Amniotic stem cell (primary cell): ENCODE measurements at regions not wholly inside any gene's neighbourhood (a gene's known extent, or its start where the extent isn't known, plus 50 kb on each side); places are given as distances from the start of the nearest gene placed in this dataset.

Experiments
- DNase-seq: peaks from one replicate; lab custom pipeline; 2025; lab: John Stamatoyannopoulos, UW

DNA sequence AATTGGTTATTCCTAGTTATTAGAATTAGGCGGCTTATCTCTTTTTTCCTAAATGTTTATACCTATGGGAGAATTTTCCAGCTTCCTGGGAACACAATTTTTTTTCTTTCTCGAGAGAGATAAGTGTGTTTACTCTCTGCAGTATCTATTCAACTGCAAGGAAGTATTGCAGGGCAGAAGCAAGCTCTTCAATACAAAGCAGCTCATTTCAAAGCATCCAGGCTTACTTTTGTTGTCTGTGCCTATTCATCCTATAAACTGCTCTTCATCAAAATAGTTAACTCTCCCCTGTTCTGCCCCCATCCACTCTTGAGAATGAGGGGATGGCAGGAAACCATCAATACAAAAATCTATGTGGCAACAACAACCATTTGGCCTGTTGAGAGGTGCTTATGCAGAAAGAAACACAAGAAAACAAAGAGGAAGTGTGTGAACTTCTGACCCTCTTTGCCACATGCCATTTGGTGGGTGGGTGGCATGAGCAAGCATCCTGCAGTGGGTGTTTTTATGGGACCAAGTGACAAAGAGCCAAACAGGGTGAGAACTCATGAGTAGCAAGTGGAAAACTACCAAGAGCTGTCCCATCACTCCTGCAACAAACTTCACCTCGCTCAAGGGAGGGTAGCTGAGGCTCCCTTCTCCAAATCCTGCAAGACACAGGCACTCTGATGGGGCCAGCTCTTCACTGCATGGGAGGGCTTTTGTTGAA lies 50.6 kb upstream of the MRPS6 start:
- DNase-seq: no peak

DNA sequence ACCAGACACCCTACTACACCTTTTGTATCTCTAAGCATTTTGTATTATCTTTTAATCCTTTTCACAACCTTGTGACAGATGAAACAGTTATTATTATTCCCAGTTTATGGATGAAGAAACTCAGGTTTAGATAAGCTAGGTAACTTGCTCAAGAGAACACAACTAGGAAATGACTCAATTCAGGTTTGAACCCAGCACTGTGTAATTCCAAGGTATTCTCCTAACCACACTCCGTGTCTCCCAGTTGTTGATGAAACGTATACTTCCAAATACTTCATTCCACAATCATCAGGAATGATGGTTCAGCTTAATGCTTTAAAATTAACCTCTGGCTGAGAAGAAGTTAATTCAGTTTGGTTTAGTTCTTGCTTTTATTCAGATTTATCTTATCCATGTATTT lies 51.7 kb upstream of the MRPS6 start:
- DNase-seq: no peak

DNA sequence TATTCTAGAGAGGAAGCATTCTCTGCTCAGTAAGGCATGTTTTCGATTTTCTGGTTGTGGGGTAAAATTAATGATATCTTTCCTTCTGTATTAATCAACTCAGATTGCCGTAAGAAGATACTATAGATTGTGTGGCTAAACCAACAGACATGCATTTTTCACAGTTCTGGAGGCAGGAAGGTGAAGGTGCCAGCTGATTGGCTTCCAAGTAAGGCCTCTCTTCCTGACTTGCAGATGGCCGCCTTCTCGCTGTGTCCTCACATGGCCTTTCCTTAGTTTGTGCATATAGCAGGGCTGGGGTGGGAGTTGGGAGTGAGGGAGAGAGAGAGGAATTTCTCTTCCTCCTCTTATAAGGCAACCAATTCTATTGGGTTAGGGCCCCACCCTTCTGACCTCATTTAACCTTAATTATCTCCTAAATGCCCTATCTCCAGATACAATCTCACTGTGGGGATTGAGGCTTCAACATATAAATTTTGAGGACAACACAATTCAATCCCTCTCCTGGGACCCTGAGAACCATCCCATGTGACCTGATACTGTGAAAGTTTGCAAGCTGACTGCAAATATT lies 52.3 kb upstream of the MRPS6 start:
- DNase-seq: no peak

DNA sequence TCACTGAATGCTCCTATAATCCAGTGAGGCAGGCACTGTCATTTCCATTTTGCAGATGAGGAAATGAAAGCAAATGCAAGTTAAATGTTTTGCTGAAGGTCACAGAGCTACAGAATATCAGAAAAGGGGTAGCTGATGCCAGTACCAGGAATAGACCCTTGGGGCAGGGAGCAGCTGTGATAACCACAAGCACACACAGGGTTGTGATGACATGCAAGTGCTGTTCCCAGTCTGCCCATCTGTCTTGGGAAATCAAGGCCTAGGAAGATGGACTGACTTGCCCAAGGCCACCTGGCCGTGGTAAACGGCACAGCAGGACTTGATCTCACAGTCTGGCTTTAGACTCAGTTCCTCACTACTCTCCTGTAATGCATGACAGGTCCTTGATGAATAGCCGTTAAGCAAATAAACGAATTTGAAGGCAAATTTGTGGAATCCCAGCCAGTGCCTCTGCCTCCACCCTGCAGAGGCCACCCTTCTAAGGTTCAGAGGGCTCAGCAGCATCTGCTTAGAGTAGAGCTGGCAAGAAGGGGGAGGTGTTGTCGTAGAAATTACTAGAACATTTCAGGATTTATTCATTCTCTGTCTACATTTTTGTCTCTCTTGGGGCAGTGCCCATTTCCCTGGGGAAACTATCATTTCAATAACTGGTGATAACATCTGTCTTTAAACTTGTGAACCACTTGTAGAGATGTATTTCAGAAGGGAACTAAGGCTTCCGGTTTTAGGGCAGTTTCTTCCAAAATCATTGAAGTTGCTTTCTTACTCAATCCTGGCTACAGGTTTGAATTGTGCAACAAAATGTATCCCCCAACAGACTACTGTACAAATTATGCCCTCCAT lies 53.2 kb upstream of the MRPS6 start:
- DNase-seq: no peak

DNA sequence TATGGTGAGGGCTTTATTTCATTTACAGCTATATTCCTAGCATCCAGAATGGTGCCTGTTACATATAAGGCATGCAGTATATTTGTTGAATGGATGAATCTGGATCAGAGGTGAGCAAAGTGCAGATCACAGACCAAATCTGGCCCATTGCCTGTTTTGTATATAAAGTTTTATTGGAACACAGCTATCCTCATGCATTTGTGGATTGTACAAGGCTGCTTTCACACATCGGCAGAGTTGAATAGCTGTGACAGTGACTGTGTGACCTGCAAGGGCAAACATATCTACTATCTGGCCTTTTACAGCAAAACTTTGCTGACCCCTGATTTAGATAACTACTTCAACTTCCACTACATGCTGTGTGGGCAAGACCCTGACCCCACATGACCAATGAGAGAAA lies 54.0 kb upstream of the MRPS6 start:
- DNase-seq: no peak

DNA sequence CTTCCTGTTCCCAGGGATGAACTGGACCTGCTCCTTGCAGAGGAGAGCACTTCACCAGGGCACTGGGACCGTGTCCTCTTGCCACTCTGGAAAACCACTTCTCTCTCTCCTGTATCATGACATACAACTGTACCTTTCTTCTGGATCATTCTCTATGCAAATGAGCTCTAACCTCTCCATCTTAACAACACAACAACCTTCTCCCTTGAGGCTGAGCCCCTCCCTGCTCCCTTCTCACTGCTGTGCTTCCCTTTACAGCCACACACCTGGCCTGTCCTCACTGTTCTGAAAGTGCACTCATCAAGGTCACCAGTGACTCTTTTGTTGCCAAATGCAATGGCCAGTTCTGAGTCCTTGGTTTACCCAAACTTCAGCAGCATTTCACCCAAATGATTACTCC lies 54.5 kb upstream of the MRPS6 start:
- no peak for DNase-seq

DNA sequence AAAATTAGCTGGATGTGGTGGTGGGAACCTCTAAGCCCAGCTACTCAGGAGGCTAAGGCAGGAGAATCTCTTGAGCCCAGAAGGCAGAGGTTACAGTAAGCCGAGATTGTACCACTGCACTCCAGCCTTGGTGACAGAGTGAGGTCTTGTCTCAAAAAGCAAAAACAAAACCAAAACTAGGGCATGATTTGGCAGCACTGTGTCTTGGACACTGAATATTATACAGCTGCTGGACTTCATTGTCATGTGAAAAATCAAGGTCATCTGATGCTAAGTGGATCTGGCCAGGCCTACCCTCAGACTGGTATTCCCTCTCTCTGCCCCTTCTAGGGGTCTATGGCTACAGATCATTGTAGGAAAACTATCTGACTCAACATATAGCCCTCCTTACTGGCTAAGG lies 55.2 kb upstream of the MRPS6 start:
- DNase-seq: no peak

DNA sequence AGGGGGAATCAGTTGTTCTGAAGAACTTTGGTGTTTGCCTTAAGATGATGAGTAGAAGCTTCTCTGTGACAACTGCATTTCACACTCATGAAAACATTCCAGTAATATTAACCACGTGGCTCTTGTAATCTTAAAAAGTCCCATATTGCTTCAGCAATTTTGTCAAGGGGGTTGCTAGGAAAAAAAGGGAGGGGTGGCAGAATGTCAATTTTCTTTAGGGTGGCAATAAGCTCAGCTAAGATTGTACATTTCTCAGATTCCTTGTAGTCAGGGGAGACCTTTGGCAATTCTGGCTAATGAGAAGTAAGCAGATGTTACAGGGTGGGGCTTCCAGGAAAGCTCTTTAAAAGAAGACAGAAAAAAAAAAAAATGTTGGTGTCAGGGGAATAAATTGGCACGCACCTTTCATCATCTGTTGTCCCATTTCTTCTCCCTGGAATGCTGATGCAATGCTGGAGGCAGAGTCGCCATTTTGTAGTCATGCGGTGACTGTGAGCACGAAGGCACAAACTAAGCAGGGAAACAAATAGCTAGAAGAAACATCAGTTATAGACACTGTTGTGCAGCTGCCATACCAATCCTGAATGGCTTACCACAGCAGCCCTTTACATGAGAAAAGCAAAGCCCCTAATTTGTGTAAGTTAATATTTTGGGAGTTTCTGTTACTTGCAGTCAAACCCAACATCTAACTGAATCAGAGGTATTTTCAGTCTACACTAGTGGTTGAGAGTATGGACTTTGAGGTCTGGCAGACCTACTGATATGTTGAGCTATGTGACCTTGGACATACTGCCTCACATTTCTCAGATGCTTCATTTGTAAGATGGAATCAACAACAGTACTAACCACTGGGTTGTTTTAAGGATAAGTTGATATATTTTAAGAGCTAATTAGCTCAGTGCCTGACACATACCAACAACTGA lies 56.1 kb upstream of the MRPS6 start:
- no peak for DNase-seq

DNA sequence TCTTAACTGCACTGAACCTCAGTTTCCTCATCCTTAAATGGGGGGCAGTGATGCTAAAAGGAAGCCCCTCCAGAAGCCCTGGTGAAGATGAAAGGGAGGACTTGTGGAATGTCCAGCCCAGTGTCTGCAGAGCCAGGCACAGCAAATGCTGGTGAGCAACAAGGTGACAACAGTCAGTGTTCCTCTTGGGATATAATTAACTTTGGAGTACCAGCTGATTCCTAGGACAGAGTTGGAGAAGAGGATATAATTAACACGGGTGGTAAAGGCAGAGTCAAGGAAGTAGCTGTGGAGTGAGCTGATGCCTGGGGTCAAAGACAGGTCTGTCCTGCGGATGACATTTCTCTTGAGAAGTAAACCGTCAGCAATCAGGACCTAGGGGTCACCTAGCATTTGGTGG lies 60.7 kb upstream of the MRPS6 start:
- DNase-seq: no peak

DNA sequence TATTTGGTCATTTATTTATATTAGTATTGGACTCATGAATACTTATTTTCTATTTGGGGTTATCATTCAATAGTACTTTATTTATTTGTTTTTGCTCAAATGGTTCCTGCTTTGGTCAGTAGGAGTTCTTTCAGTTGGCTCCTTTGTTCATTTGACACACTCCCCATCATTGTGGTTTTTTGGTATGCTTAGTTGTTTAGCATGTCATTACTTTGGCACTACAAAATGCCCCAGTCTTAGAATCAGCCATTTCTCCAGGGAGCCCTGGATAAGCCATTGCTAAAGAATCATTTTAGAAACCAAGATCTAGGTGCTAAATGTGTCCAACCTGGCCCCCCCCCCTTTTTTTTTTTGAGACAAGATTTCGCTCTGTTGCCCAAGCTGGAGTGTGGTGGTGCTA lies 61.7 kb upstream of the MRPS6 start:
- DNase-seq: no peak

DNA sequence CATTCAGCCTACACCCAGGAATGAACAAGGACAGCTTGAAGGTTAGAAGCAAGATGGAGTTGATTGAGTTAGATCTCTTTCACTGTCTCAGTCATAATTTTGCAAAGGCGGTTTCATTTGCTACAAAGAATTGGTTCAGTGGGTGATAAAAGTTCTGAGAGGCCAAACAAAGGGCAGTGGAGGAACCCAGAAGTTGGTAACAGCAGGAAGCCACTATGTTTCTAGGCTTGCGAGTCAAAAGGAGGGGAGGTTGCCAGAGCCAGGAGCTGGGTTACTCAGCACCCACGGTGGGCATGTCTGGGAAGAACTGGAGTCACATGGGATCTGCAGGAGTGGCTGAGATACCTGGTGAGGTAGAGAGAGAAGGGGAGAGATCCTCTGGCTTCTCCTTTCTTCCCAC lies 64.2 kb upstream of the MRPS6 start:
- no peak for DNase-seq

DNA sequence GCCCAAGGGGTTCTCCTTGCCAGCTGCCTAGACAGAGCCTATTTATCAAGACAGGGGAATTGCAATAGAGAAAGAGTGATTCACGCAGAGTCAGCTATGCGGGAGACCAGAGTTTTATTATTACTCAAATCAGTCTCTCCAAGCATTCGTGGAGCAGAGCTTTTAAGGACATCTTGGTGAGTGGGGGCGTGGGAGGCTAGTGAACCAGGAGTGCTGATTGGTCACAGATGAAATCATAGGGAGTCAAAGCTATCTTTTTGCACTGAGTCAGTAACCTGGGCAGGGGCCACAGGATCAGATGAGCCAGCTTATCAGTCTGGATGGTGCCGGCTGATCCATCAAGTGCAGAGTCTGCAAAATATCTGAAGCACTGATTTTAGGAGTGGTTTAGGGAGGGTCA lies 64.8 kb upstream of the MRPS6 start:
- no peak for DNase-seq

DNA sequence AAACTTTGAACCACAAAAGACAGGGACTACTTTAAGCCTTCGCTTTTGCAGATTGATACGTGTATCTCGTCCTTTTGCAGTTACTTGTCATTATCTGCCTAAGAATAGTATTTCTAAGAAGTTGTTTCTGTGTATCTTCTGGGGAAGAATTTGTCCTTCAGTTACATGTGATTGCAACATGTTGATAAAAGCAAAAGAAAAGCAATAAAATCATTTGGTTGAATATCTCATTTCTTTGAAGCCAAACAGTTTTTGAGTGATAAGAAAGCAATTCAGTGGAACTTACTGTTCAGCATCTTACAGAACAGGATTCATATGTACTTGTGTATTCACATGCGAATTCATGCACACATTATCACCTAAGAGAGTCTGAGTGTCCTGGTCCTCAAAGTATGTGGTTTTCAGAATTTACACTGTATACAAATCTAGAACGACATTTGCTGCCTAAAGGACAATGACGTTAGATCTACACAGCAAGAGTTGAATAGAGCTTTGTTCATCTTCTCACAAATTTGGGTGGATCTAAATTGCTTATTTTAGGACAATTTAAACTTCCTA lies 66.7 kb upstream of the MRPS6 start:
- DNase-seq: no peak

DNA sequence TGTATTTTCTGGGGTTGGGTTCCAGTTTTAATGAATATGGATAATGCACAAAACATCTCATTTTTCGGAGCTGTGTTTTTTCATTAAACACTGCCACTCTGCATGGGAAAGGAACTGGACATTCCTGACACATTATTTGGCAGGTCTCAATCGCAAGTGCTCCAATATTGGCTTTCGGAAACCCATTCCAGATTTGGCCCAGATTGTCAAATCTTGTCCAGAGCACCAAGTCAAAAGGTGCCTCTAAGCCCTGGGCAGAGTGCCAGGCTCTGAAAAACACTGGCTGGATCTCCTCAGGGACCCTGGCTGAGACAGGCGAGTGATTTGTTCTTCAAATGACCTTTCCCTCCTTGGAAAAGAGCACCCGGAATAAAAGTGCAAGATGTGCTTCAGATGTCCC lies 68.4 kb upstream of the MRPS6 start:
- no peak for DNase-seq

DNA sequence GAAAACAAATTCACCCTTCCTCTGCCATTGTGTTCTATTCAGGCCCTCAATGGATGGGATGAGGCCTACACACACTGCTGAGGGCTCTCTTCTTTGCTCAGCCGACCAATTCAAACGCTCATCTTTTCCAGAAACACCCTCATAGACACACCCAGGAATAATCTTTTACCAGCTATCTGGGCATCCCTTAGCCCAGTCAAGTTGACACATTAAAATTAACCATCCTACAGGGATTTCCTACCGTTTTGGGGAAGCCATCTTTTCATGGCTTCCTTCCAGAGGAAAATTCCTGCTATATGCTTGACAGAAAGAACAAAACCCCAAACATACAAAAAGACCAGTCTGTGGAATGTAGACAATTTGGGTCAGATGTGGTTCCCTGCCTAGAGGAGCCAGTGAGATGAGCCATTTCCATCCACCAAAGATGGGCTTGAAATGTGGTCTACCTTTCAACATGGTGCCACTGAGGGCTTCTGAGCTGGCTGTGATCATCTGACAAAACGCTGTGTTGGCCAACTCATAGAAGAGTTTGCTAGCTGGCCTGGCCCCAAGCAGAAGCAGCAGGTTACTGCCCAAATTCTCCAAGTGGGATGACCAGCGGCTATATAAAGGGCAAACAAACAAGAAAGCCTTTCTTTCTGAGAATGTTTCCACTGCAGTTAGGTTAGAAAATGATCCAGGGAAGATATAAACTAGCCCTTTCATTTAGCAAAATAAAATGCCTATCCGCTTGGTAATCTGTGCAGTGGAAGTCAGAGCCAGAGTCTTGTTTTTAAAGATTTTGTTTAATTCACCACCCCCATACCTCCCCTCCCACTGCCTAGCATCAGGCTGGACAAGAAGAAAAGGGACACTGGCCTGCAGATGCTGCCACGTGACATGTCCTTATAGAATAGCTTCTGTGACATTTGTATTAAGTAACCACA lies 69.1 kb upstream of the MRPS6 start:
- no peak for DNase-seq

DNA sequence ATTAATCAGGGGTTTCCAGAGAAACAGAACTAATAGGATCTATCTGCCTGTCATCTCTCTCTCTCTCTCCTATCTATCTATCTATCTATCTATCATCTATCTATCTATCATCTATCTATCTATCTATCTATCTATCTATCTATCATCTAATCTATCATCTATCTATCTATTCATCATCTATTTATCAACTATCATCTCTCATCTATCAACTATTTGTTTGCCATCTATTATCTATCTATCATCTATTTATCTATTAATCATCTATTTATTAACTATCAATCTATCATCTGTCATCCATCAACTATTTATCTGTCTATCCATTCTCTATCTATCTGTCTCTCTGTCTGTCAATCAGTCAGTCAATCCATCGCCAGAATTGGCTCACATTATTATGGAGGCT lies 70.0 kb upstream of the MRPS6 start:
- DNase-seq: no peak

DNA sequence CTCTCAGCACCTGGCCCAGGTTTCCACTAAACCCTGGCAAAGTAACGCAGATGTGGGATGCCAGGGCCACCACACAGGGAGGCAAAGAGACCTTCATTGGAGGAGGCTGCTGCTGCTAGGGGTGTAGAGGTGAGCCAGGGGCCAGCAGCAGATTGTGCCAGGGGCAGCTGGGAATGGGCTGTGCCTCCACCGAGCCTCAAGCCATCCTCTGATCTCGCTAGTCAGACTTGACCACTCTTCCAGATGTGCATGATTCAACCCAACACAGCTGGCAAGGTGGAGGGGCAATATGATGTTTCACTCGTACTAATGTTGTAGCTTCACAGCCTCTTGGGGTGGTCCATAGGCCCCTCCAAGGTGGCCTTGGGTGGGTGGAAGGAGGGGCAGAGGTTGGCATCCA lies 73.0 kb upstream of the MRPS6 start:
- no peak for DNase-seq

DNA sequence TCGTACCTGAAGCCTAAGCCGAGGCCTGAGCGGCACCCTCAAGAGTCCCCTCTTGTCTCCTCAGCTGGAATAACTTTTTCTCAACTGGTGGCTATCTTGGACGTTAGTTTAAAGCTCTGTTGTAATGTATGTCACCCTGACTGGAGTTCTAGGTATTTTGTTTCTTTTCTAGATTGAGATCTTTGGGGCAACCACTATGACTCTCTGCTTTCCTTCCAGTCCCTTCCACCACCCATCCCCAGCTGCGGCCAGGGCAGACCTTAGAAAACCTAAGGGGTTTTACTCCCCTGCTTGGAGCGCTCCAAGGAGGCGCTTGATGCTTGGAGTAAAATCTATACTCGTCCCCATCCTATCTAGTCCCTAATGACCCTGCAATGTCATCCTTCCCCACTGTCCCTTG lies 74.6 kb upstream of the MRPS6 start:
- no peak for DNase-seq

DNA sequence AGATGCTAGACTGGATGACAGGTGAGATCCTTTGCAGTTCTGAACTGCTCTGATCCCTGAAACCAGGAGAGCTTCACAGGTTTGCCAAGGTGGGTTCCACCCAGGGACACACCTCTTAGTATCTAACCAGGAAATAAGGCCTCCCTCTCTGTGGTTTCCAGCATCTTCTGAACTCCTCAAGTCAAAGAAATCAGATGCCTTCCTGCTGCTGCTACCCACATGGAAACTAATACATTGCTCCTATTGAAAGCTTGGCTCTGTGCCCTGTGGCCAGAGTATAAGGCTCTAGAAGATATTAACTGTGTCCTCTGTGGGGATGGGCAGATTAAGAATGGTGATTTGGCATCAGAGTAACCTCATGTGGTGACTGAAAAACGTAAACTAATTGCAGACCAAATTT lies 75.0 kb upstream of the MRPS6 start:
- DNase-seq: no peak

DNA sequence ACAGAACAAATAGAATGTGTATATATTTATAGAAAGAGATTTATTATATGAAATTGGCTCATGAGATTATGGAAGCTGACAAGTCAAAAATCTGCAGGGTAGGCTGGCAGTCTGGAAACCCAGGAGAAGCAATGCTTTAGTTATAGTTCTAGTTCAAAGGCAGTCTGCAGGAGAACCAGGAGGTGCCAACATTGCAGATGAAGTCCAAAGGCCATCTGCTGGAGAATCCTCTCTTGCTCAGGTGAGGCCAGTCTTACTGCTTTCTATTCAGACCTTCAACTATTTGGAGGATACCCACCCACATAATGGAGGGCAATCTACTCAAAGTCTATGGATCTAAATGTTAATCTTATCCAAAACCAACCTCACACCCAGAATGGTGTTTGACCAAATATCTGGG lies 75.9 kb upstream of the MRPS6 start:
- no peak for DNase-seq

DNA sequence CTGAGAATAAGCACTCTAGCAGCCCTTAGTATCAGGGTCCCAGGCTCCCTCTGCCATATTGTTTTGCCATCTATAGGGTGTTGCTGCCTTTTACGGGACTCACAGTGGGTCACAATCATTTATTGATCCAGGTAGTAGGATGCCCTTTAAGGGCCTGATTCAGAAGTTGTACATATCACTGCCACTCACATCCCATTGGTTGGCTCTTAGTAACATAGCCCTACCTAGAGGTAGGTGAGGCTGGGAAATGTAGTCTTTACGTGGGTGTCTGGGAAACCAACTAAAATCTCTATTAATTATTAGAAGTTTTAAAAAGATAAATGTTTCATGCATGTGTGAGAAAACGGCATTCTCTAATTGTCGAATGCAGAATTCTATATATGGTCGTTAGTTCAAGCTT lies 78.8 kb upstream of the ATP5PO start:
- no peak for DNase-seq
